Erythroblast (primary cell): ENCODE measurements at regions not wholly inside any gene's neighbourhood (a gene's known extent, or its start where the extent isn't known, plus 50 kb on each side); places are given as distances from the start of the nearest gene placed in this dataset.

Source experiments
- GATA1 ChIP-seq: IDR thresholded peaks from 2 replicates; pipeline ENCODE4 v1.6.1; 2011; ENCODE audit warnings: low read depth, mild to moderate bottlenecking, control low read depth, low read length, moderate library complexity
- POLR2A ChIP-seq: IDR thresholded peaks from 2 replicates; pipeline ENCODE4 v1.6.1; 2011; ENCODE audit warnings: mild to moderate bottlenecking, low read length

GRCh38 chrX:155747520-155747919 lies 133.6 kb upstream of the VAMP7 start:
- TF ChIP-seq POLR2A, result no peak
- no peak for TF ChIP-seq GATA1
